GM23338 (cell line): ENCODE measurements at regions not wholly inside any gene's neighbourhood (a gene's known extent, or its start where the extent isn't known, plus 50 kb on each side); places are given as distances from the start of the nearest gene placed in this dataset.

Experiments used
- CREB1 ChIP-seq: fragments of 250-450 bp; sonication (Bioruptor Pico); IDR thresholded peaks from 2 replicates; pipeline ENCODE4 v1.5.0; 2020; ENCODE audit warnings: low read depth, mild to moderate bottlenecking, moderate library complexity
- EZH2 ChIP-seq: fragments of 200-600 bp; sonication (generic); IDR thresholded peaks from one replicate; pipeline ENCODE4 v1.8.0; 2017; ENCODE audit warnings: antibody characterized with exemption, mild to moderate bottlenecking, low read depth; ENCODE audit not compliant: unreplicated experiment
- EZH2phosphoT487 ChIP-seq: fragments of 200-600 bp; sonication (generic); IDR thresholded peaks from one replicate; pipeline ENCODE4 v1.8.1; 2018; ENCODE audit warnings: antibody characterized with exemption; ENCODE audit not compliant: unreplicated experiment
- NANOG ChIP-seq: IDR thresholded peaks from 2 replicates; pipeline ENCODE4 v1.6.1; 2016; ENCODE audit warnings: antibody characterized with exemption, borderline replicate concordance
- POLR2AphosphoS5 ChIP-seq: IDR thresholded peaks from 2 replicates; pipeline ENCODE4 v1.6.1; 2016; ENCODE audit warnings: antibody characterized with exemption, low read depth
- STAT1 ChIP-seq: IDR thresholded peaks from one replicate; pipeline ENCODE4 v1.6.1; 2016; ENCODE audit warnings: antibody characterized with exemption; ENCODE audit not compliant: unreplicated experiment
- ZNF114 ChIP-seq: fragments of 250-450 bp; sonication (Bioruptor Pico); IDR thresholded peaks from 2 replicates; pipeline ENCODE4 v1.5.0; 2020; ENCODE audit warnings: mild to moderate bottlenecking, moderate library complexity
- ZNF331 ChIP-seq: fragments of 250-450 bp; sonication (Bioruptor Pico); IDR thresholded peaks from 2 replicates; pipeline ENCODE4 v1.5.0; 2020; ENCODE audit warnings: low read depth, mild to moderate bottlenecking, moderate library complexity
- TF ChIP-seq, protein P1 (sequence below), 2 experiments: fragments of 200-600 bp in 1 of 2; sonication (generic) in 1 of 2; conservative IDR thresholded peaks; 2 replicates each; pipeline versions ENCODE4 v1.5.1 to v1.6.1; 2016 to 2017; ENCODE audit warnings: antibody characterized with exemption in 2 of 2, low read depth in 2 of 2, mild to moderate bottlenecking in 2 of 2, moderate library complexity in 1 of 2
- TF ChIP-seq, protein P2 (sequence below): IDR thresholded peaks from one replicate; pipeline ENCODE4 v1.6.1; 2018; ENCODE audit warnings: antibody characterized with exemption; ENCODE audit not compliant: unreplicated experiment
- TF ChIP-seq, protein P3 (sequence below): IDR thresholded peaks from 2 replicates; pipeline ENCODE4 v1.6.1; 2016; ENCODE audit warnings: antibody characterized with exemption
- TF ChIP-seq, protein P4 (sequence below): fragments of 250-450 bp; sonication (Bioruptor Pico); IDR thresholded peaks from 2 replicates; pipeline ENCODE4 v1.5.0; 2020; ENCODE audit warnings: mild to moderate bottlenecking, moderate library complexity

DNA sequence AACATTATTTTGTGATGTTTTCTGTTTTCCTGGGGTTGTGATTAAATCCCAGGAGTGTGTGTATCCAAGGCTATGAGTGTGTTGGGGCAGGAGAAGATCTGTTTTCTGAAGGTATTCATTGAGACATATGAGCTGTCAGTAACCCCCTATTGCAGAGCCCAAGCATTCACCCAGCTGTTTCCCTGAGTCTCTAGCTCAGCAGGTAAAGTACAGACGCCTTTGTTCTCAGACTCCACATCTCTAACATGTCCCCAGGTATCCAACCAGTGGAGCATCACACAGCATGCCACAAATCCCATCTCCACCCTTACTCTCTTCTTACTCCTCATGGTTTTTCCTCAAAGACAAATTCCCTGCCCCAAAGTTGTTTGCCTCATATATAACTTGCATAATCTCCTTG, 213.6 kb downstream of the PCDH20 start:
- TF ChIP-seq, protein P1, sequence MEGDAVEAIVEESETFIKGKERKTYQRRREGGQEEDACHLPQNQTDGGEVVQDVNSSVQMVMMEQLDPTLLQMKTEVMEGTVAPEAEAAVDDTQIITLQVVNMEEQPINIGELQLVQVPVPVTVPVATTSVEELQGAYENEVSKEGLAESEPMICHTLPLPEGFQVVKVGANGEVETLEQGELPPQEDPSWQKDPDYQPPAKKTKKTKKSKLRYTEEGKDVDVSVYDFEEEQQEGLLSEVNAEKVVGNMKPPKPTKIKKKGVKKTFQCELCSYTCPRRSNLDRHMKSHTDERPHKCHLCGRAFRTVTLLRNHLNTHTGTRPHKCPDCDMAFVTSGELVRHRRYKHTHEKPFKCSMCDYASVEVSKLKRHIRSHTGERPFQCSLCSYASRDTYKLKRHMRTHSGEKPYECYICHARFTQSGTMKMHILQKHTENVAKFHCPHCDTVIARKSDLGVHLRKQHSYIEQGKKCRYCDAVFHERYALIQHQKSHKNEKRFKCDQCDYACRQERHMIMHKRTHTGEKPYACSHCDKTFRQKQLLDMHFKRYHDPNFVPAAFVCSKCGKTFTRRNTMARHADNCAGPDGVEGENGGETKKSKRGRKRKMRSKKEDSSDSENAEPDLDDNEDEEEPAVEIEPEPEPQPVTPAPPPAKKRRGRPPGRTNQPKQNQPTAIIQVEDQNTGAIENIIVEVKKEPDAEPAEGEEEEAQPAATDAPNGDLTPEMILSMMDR (conservative IDR thresholded peaks at IDR 0.05; ENCODE audit: low read depth in 2 of 2), result no peak
- TF ChIP-seq EZH2 (no peak), POLR2AphosphoS5 (peak; percentile 65), STAT1 (no peak), ZNF114 (CRISPR knock-in tag) (no peak), EZH2phosphoT487 (no peak), ZNF331 (peak; percentile 41; the same call in 1 of the 2 replicates), CREB1 (CRISPR knock-in tag) (peak; percentile 62), NANOG (no peak)
- TF ChIP-seq, protein P2, sequence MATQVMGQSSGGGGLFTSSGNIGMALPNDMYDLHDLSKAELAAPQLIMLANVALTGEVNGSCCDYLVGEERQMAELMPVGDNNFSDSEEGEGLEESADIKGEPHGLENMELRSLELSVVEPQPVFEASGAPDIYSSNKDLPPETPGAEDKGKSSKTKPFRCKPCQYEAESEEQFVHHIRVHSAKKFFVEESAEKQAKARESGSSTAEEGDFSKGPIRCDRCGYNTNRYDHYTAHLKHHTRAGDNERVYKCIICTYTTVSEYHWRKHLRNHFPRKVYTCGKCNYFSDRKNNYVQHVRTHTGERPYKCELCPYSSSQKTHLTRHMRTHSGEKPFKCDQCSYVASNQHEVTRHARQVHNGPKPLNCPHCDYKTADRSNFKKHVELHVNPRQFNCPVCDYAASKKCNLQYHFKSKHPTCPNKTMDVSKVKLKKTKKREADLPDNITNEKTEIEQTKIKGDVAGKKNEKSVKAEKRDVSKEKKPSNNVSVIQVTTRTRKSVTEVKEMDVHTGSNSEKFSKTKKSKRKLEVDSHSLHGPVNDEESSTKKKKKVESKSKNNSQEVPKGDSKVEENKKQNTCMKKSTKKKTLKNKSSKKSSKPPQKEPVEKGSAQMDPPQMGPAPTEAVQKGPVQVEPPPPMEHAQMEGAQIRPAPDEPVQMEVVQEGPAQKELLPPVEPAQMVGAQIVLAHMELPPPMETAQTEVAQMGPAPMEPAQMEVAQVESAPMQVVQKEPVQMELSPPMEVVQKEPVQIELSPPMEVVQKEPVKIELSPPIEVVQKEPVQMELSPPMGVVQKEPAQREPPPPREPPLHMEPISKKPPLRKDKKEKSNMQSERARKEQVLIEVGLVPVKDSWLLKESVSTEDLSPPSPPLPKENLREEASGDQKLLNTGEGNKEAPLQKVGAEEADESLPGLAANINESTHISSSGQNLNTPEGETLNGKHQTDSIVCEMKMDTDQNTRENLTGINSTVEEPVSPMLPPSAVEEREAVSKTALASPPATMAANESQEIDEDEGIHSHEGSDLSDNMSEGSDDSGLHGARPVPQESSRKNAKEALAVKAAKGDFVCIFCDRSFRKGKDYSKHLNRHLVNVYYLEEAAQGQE, result no peak
- TF ChIP-seq, protein P3, sequence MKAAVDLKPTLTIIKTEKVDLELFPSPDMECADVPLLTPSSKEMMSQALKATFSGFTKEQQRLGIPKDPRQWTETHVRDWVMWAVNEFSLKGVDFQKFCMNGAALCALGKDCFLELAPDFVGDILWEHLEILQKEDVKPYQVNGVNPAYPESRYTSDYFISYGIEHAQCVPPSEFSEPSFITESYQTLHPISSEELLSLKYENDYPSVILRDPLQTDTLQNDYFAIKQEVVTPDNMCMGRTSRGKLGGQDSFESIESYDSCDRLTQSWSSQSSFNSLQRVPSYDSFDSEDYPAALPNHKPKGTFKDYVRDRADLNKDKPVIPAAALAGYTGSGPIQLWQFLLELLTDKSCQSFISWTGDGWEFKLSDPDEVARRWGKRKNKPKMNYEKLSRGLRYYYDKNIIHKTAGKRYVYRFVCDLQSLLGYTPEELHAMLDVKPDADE, result no peak
- TF ChIP-seq, protein P4, sequence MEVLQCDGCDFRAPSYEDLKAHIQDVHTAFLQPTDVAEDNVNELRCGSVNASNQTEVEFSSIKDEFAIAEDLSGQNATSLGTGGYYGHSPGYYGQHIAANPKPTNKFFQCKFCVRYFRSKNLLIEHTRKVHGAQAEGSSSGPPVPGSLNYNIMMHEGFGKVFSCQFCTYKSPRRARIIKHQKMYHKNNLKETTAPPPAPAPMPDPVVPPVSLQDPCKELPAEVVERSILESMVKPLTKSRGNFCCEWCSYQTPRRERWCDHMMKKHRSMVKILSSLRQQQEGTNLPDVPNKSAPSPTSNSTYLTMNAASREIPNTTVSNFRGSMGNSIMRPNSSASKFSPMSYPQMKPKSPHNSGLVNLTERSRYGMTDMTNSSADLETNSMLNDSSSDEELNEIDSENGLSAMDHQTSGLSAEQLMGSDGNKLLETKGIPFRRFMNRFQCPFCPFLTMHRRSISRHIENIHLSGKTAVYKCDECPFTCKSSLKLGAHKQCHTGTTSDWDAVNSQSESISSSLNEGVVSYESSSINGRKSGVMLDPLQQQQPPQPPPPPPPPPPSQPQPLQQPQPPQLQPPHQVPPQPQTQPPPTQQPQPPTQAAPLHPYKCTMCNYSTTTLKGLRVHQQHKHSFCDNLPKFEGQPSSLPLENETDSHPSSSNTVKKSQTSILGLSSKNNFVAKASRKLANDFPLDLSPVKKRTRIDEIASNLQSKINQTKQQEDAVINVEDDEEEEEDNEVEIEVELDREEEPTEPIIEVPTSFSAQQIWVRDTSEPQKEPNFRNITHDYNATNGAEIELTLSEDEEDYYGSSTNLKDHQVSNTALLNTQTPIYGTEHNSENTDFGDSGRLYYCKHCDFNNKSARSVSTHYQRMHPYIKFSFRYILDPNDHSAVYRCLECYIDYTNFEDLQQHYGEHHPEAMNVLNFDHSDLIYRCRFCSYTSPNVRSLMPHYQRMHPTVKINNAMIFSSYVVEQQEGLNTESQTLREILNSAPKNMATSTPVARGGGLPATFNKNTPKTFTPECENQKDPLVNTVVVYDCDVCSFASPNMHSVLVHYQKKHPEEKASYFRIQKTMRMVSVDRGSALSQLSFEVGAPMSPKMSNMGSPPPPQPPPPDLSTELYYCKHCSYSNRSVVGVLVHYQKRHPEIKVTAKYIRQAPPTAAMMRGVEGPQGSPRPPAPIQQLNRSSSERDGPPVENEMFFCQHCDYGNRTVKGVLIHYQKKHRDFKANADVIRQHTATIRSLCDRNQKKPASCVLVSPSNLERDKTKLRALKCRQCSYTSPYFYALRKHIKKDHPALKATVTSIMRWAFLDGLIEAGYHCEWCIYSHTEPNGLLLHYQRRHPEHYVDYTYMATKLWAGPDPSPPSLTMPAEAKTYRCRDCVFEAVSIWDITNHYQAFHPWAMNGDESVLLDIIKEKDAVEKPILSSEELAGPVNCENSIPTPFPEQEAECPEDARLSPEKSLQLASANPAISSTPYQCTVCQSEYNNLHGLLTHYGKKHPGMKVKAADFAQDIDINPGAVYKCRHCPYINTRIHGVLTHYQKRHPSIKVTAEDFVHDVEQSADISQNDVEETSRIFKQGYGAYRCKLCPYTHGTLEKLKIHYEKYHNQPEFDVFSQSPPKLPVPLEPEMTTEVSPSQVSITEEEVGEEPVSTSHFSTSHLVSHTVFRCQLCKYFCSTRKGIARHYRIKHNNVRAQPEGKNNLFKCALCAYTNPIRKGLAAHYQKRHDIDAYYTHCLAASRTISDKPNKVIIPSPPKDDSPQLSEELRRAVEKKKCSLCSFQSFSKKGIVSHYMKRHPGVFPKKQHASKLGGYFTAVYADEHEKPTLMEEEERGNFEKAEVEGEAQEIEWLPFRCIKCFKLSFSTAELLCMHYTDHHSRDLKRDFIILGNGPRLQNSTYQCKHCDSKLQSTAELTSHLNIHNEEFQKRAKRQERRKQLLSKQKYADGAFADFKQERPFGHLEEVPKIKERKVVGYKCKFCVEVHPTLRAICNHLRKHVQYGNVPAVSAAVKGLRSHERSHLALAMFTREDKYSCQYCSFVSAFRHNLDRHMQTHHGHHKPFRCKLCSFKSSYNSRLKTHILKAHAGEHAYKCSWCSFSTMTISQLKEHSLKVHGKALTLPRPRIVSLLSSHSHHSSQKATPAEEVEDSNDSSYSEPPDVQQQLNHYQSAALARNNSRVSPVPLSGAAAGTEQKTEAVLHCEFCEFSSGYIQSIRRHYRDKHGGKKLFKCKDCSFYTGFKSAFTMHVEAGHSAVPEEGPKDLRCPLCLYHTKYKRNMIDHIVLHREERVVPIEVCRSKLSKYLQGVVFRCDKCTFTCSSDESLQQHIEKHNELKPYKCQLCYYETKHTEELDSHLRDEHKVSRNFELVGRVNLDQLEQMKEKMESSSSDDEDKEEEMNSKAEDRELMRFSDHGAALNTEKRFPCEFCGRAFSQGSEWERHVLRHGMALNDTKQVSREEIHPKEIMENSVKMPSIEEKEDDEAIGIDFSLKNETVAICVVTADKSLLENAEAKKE (CRISPR knock-in tag), result peak; percentile 94
